ENCODE measurements at regions not wholly inside any gene's neighbourhood (a gene's known extent, or its start where the extent isn't known, plus 50 kb on each side); places are given as distances from the start of the nearest gene placed in this dataset.
"Not testable (repeated sequence)": the region's sequence is repeated elsewhere in the genome, so short reads cannot be mapped to it uniquely, and the experiment has no call there.

GRCh38 chr14:53278602-53279506 is 125.7 kb upstream of the DDHD1 start:
- DNase-seq = no peak

- DNase-seq = peak; percentile 48
Measured at GRCh38 chr14:53273671-53274072, 120.5 kb upstream of the DDHD1 start.

- DNase-seq = no peak
Measured at GRCh38 chr14:53265025-53265424, 111.9 kb upstream of the DDHD1 start.

- DNase-seq = no peak
Measured at GRCh38 chr14:53260928-53261327, 107.8 kb upstream of the DDHD1 start.

GRCh38 chr14:53260286-53260685 is 107.2 kb upstream of the DDHD1 start:
- no peak for DNase-seq

GRCh38 chr14:53252141-53252540 is 99.0 kb upstream of the DDHD1 start:
- DNase-seq = no peak

- DNase-seq = no peak
Measured at GRCh38 chr14:53249059-53249458, 95.9 kb upstream of the DDHD1 start.

- DNase-seq = peak; percentile 13
Measured at GRCh38 chr14:53247596-53248370, 94.7 kb upstream of the DDHD1 start.

GRCh38 chr14:53242898-53243297 is 89.8 kb upstream of the DDHD1 start:
- DNase-seq = not testable (repeated sequence)

GRCh38 chr14:53237488-53237887 is 84.4 kb upstream of the DDHD1 start:
- no peak for DNase-seq

GRCh38 chr14:53236708-53237107 is 83.6 kb upstream of the DDHD1 start:
- DNase-seq = no peak

GRCh38 chr14:53231171-53231570 is 78.0 kb upstream of the DDHD1 start:
- DNase-seq = no peak

- DNase-seq = no peak
Measured at GRCh38 chr14:53228966-53229365, 75.8 kb upstream of the DDHD1 start.

- DNase-seq = no peak
Measured at GRCh38 chr14:53227154-53227718, 74.1 kb upstream of the DDHD1 start.

GRCh38 chr14:53226553-53226952 is 73.4 kb upstream of the DDHD1 start:
- no peak for DNase-seq

GRCh38 chr14:53220914-53221313 is 67.8 kb upstream of the DDHD1 start:
- DNase-seq = no peak

GRCh38 chr14:53218161-53218560 is 65.0 kb upstream of the DDHD1 start:
- DNase-seq = no peak

GRCh38 chr14:53217316-53217994 is 64.3 kb upstream of the DDHD1 start:
- peak; percentile 93 for DNase-seq

- not testable (repeated sequence) for DNase-seq
Measured at GRCh38 chr14:53216955-53217315, 63.8 kb upstream of the DDHD1 start.

GRCh38 chr14:53216478-53216877 is 63.4 kb upstream of the DDHD1 start:
- DNase-seq = not testable (repeated sequence)

- no peak for DNase-seq
Measured at GRCh38 chr14:53215101-53215500, 62.0 kb upstream of the DDHD1 start.

- peak; percentile 26 for DNase-seq
Measured at GRCh38 chr14:53214384-53214783, 61.3 kb upstream of the DDHD1 start.

GRCh38 chr14:53213761-53214160 is 60.6 kb upstream of the DDHD1 start:
- no peak for DNase-seq

All from right kidney (tissue), 1 donor.